Stimulated activated naive CD8-positive, alpha-beta T cell treated with anti-CD3 and anti-CD28 coated beads, Interleukin-15, amount 100 ng/mL, for 72 hours (primary cell): ENCODE measurements at regions not wholly inside any gene's neighbourhood (a gene's known extent, or its start where the extent isn't known, plus 50 kb on each side); places are given as distances from the start of the nearest gene placed in this dataset.

Experiments used
- ATAC-seq: fragments of 150-1000 bp; cut with Tn5 transposase; 2 replicates; pipeline ENCODE4 v1.10.0; 2021; ENCODE audit warnings: mild to moderate bottlenecking, moderate library complexity
- DNase-seq, 2 donors: peaks; one replicate each; pipeline ENCODE4 v3.0.0; 2021 to 2022
- H3K27ac Mint-ChIP-seq, 2 donors: one replicate each; pipeline ENCODE4 v1.8.0; 2022; ENCODE audit warnings: mild to moderate bottlenecking in 2 of 2, mixed read lengths in 2 of 2, moderate library complexity in 2 of 2
- H3K27me3 Mint-ChIP-seq: one replicate; pipeline ENCODE4 v1.8.0; 2022; ENCODE audit warnings: mixed read lengths
- H3K4me1 Mint-ChIP-seq: one replicate; pipeline ENCODE4 v1.8.0; 2022; ENCODE audit warnings: mild to moderate bottlenecking, mixed read lengths
- H3K4me3 Mint-ChIP-seq, 2 donors: one replicate each; pipeline ENCODE4 v1.8.0; 2022; ENCODE audit warnings: mild to moderate bottlenecking in 2 of 2, mixed read lengths in 2 of 2, moderate library complexity in 1 of 2
- H3K9me3 Mint-ChIP-seq, 2 donors: one replicate each; pipeline ENCODE4 v1.8.0; 2022; ENCODE audit warnings: mixed read lengths in 2 of 2

GRCh38 chr3:30343067-30343831 is 263.2 kb upstream of the TGFBR2 start:
- H3K27me3 Mint-ChIP-seq = no peaks in the 10 kb centered on the region
- H3K4me1 Mint-ChIP-seq = peaks cover 69% of the 10 kb centered on the region
- H3K27ac Mint-ChIP-seq = no peak overlapping the region
- H3K4me3 Mint-ChIP-seq = no peak overlapping the region
- ATAC-seq = no peak
- no peak for DNase-seq
- no peaks in the 10 kb centered on the region for H3K9me3 Mint-ChIP-seq

GRCh38 chr3:30343861-30344260 is 262.5 kb upstream of the TGFBR2 start:
- ATAC-seq (no peak), DNase-seq (no peak)
- no peak overlapping the region for H3K4me3 Mint-ChIP-seq
- H3K27ac Mint-ChIP-seq = no peak overlapping the region
- H3K4me1 Mint-ChIP-seq = peaks cover 75% of the 10 kb centered on the region
- no peaks in the 10 kb centered on the region for H3K27me3 Mint-ChIP-seq
- H3K9me3 Mint-ChIP-seq = no peaks in the 10 kb centered on the region

GRCh38 chr3:30344288-30344687 is 262.1 kb upstream of the TGFBR2 start:
- Mint-ChIP-seq H3K27me3 (no peaks in the 10 kb centered on the region), H3K4me1 (peaks cover 79% of the 10 kb centered on the region), H3K4me3 (no peak overlapping the region), H3K9me3 (no peaks in the 10 kb centered on the region), H3K27ac (no peak overlapping the region)
- DNase-seq = no peak
- ATAC-seq = peak; percentile 32

- Mint-ChIP-seq H3K9me3 (no peaks in the 10 kb centered on the region), H3K4me3 (peak overlapping the region in 1 of 2 donors; percentile 67), H3K27ac (peak overlapping the region in 1 of 2 donors; percentile 94), H3K4me1 (peaks cover 92% of the 10 kb centered on the region), H3K27me3 (no peaks in the 10 kb centered on the region)
- DNase-seq (no peak), ATAC-seq (no peak)
These were observed 259.5 kb upstream of the TGFBR2 start for GRCh38 chr3:30346933-30347320.

GRCh38 chr3:30347679-30348216 is 258.7 kb upstream of the TGFBR2 start:
- Mint-ChIP-seq H3K9me3 (no peaks in the 10 kb centered on the region), H3K27ac (peak overlapping the region; percentile 82 to 94), H3K4me1 (peaks cover 92% of the 10 kb centered on the region), H3K4me3 (peak overlapping the region; percentile 49 to 67), H3K27me3 (no peaks in the 10 kb centered on the region)
- ATAC-seq (peak; percentile 99), DNase-seq (peak; percentile 37 to 59)

- Mint-ChIP-seq H3K27me3 (no peaks in the 10 kb centered on the region), H3K9me3 (no peaks in the 10 kb centered on the region), H3K4me1 (peaks cover 100% of the 10 kb centered on the region), H3K27ac (no peak overlapping the region), H3K4me3 (peak overlapping the region in 1 of 2 donors; percentile 18)
- DNase-seq (no peak), ATAC-seq (no peak)
These were observed 256.9 kb upstream of the TGFBR2 start for GRCh38 chr3:30349507-30349906.

GRCh38 chr3:30350011-30350410 is 256.4 kb upstream of the TGFBR2 start:
- Mint-ChIP-seq H3K27ac (no peak overlapping the region), H3K4me3 (no peak overlapping the region), H3K27me3 (no peaks in the 10 kb centered on the region)

GRCh38 chr3:30350901-30351300 is 255.5 kb upstream of the TGFBR2 start:
- Mint-ChIP-seq H3K9me3 (no peaks in the 10 kb centered on the region), H3K27ac (no peak overlapping the region)
- ATAC-seq = no peak

More at GRCh38 chr3:30350011-30350410, 256.4 kb upstream of the TGFBR2 start:
- Mint-ChIP-seq H3K4me1 (peaks cover 100% of the 10 kb centered on the region), H3K9me3 (no peaks in the 10 kb centered on the region)
- no peak for DNase-seq
- no peak for ATAC-seq

GRCh38 chr3:30352410-30353318 is 253.7 kb upstream of the TGFBR2 start:
- peak overlapping the region in 1 of 2 donors; percentile 1 for H3K4me3 Mint-ChIP-seq
- H3K9me3 Mint-ChIP-seq = no peaks in the 10 kb centered on the region
- DNase-seq (no peak), ATAC-seq (no peak)
- H3K27ac Mint-ChIP-seq = no peak overlapping the region
- peaks cover 97% of the 10 kb centered on the region for H3K4me1 Mint-ChIP-seq
- no peaks in the 10 kb centered on the region for H3K27me3 Mint-ChIP-seq

More at GRCh38 chr3:30350901-30351300, 255.5 kb upstream of the TGFBR2 start:
- H3K27me3 Mint-ChIP-seq = no peaks in the 10 kb centered on the region
- H3K4me3 Mint-ChIP-seq = no peak overlapping the region
- H3K4me1 Mint-ChIP-seq = peaks cover 100% of the 10 kb centered on the region
- DNase-seq = no peak

GRCh38 chr3:30353711-30354467 is 252.5 kb upstream of the TGFBR2 start:
- ATAC-seq (peak; percentile 100), DNase-seq (peak; percentile 46 to 63)
- Mint-ChIP-seq H3K4me3 (peak overlapping the region; percentile 56 to 59), H3K27ac (no peak overlapping the region), H3K27me3 (no peaks in the 10 kb centered on the region), H3K9me3 (no peaks in the 10 kb centered on the region), H3K4me1 (peaks cover 90% of the 10 kb centered on the region)

GRCh38 chr3:30354513-30354912 is 251.9 kb upstream of the TGFBR2 start:
- peak overlapping the region; percentile 20 to 59 for H3K4me3 Mint-ChIP-seq
- DNase-seq = no peak
- ATAC-seq = no peak
- no peak overlapping the region for H3K27ac Mint-ChIP-seq
- peaks cover 84% of the 10 kb centered on the region for H3K4me1 Mint-ChIP-seq
- no peaks in the 10 kb centered on the region for H3K9me3 Mint-ChIP-seq
- H3K27me3 Mint-ChIP-seq = no peaks in the 10 kb centered on the region

GRCh38 chr3:30354972-30355371 is 251.4 kb upstream of the TGFBR2 start:
- no peak overlapping the region for H3K27ac Mint-ChIP-seq
- H3K4me1 Mint-ChIP-seq = peaks cover 79% of the 10 kb centered on the region
- H3K9me3 Mint-ChIP-seq = no peaks in the 10 kb centered on the region
- H3K4me3 Mint-ChIP-seq = peak overlapping the region; percentile 20 to 59
- ATAC-seq (no peak), DNase-seq (no peak)
- H3K27me3 Mint-ChIP-seq = no peaks in the 10 kb centered on the region

- H3K4me3 Mint-ChIP-seq = no peak overlapping the region
- no peak overlapping the region for H3K27ac Mint-ChIP-seq
- H3K9me3 Mint-ChIP-seq = no peaks in the 10 kb centered on the region
- no peak for DNase-seq
- no peaks in the 10 kb centered on the region for H3K27me3 Mint-ChIP-seq
- ATAC-seq = no peak
- H3K4me1 Mint-ChIP-seq = peaks cover 73% of the 10 kb centered on the region
These were observed 250.8 kb upstream of the TGFBR2 start for GRCh38 chr3:30355622-30356021.

GRCh38 chr3:30356866-30357753 is 249.3 kb upstream of the TGFBR2 start:
- no peaks in the 10 kb centered on the region for H3K9me3 Mint-ChIP-seq
- H3K4me1 Mint-ChIP-seq = peaks cover 58% of the 10 kb centered on the region
- H3K27me3 Mint-ChIP-seq = no peaks in the 10 kb centered on the region
- no peak for ATAC-seq
- no peak for DNase-seq
- no peak overlapping the region for H3K4me3 Mint-ChIP-seq
- H3K27ac Mint-ChIP-seq = peak overlapping the region in 1 of 2 donors; percentile 48
